ENCODE measurements at regions not wholly inside any gene's neighbourhood (a gene's known extent, or its start where the extent isn't known, plus 50 kb on each side); places are given as distances from the start of the nearest gene placed in this dataset.

- TF ChIP-seq ZNF76 (tag by site-specific recombination; IDR thresholded peaks at IDR 0.05; ENCODE audit: borderline replicate concordance, low read depth) = no peak
- TF ChIP-seq CTCF (tag by site-specific recombination; IDR thresholded peaks at IDR 0.05) = no peak
- TF ChIP-seq, protein P1, sequence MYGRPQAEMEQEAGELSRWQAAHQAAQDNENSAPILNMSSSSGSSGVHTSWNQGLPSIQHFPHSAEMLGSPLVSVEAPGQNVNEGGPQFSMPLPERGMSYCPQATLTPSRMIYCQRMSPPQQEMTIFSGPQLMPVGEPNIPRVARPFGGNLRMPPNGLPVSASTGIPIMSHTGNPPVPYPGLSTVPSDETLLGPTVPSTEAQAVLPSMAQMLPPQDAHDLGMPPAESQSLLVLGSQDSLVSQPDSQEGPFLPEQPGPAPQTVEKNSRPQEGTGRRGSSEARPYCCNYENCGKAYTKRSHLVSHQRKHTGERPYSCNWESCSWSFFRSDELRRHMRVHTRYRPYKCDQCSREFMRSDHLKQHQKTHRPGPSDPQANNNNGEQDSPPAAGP (tag by site-specific recombination; IDR thresholded peaks at IDR 0.05) = no peak
- no peak for TF ChIP-seq ZNF792 (tag by site-specific recombination; IDR thresholded peaks at IDR 0.05)
- TF ChIP-seq ZNF138 (tag by site-specific recombination; IDR thresholded peaks at IDR 0.05; ENCODE audit: borderline replicate concordance) = no peak
- no peak for TF ChIP-seq ZNF302 (tag by site-specific recombination; IDR thresholded peaks at IDR 0.05; ENCODE audit: low read depth)
- TF ChIP-seq ZNF521 (tag by site-specific recombination; IDR thresholded peaks at IDR 0.05) = no peak
- TF ChIP-seq ZNF777 (tag by site-specific recombination; IDR thresholded peaks at IDR 0.05; ENCODE audit: borderline replicate concordance) = no peak
- TF ChIP-seq SP2 (tag by site-specific recombination; IDR thresholded peaks at IDR 0.05) = no peak
- no peak for TF ChIP-seq ZNF311 (tag by site-specific recombination; IDR thresholded peaks at IDR 0.05; ENCODE audit: borderline replicate concordance)
- TF ChIP-seq BCL11A (tag by site-specific recombination; IDR thresholded peaks at IDR 0.05; ENCODE audit: low read depth) = no peak
Measured at GRCh38 chr6:51285876-51286275, 467.2 kb downstream of the TFAP2B start.

Data from HEK293 (cell line).